Natural killer cell (primary cell): ENCODE measurements at regions not wholly inside any gene's neighbourhood (a gene's known extent, or its start where the extent isn't known, plus 50 kb on each side); places are given as distances from the start of the nearest gene placed in this dataset.
A peak's percentile ranks its signal among the peaks of the same experiment; 100 is the strongest.

Experiments used
- ATAC-seq, 3 donors: fragments of 150-1000 bp in 2 of 3; fragments of 200-7000 bp in 1 of 3; cut with Tn5 transposase; 1 replicate in 1 of 3; 2 replicates in 2 of 3; pipeline ENCODE4 v1.10.0; 2021; ENCODE audit warnings: mild to moderate bottlenecking in 2 of 3, moderate library complexity in 2 of 3
- DNase-seq, 2 donors: peaks; one replicate each; pipeline versions ENCODE4 v3.0.0 to v3.0.0-alpha.2; 2013 to 2021; ENCODE audit warnings: mixed read lengths in 1 of 2
- H3K27ac ChIP-seq: one replicate; pipeline ENCODE4 v1.5.1; 2013; ENCODE audit warnings: mild to moderate bottlenecking, low read length
- H3K27me3 ChIP-seq: one replicate; pipeline ENCODE4 v1.6.1; 2013; ENCODE audit warnings: low read length; ENCODE audit not compliant: control insufficient read depth, insufficient read depth
- H3K36me3 ChIP-seq: one replicate; pipeline ENCODE4 v1.6.1; 2013; ENCODE audit warnings: low read length; ENCODE audit not compliant: control insufficient read depth, insufficient read depth
- H3K4me1 ChIP-seq: one replicate; pipeline ENCODE4 v1.6.1; 2013; ENCODE audit warnings: low read length; ENCODE audit not compliant: control insufficient read depth, insufficient read depth
- H3K4me3 ChIP-seq: one replicate; pipeline ENCODE4 v1.5.1; 2013; ENCODE audit warnings: low read length
- H3K9me3 ChIP-seq: one replicate; pipeline ENCODE4 v1.6.1; 2013; ENCODE audit warnings: low read length; ENCODE audit not compliant: control insufficient read depth, insufficient read depth
- H3K27ac Mint-ChIP-seq, 2 donors: one replicate each; pipeline ENCODE4 v1.8.0; 2022; ENCODE audit warnings: mild to moderate bottlenecking in 2 of 2, mixed read lengths in 2 of 2, moderate library complexity in 1 of 2
- H3K27me3 Mint-ChIP-seq, 2 donors: one replicate each; pipeline ENCODE4 v1.8.0; 2022; ENCODE audit warnings: low read depth in 2 of 2, mixed read lengths in 2 of 2
- H3K36me3 Mint-ChIP-seq: one replicate; pipeline ENCODE4 v1.8.0; 2022; ENCODE audit warnings: mixed read lengths
- H3K4me1 Mint-ChIP-seq, 2 donors: one replicate each; pipeline ENCODE4 v1.8.0; 2022; ENCODE audit warnings: mixed read lengths in 2 of 2
- H3K4me3 Mint-ChIP-seq: one replicate; pipeline ENCODE4 v1.8.0; 2022; ENCODE audit warnings: mild to moderate bottlenecking, moderate library complexity, mixed read lengths
- H3K9me3 Mint-ChIP-seq, 2 donors: one replicate each; pipeline ENCODE4 v1.8.0; 2022; ENCODE audit warnings: mixed read lengths in 2 of 2
- CTCF ChIP-seq: fragments of 200-600 bp; IDR thresholded peaks from one replicate; pipeline ENCODE4 v1.8.0; 2022; ENCODE audit warnings: antibody characterized with exemption
- WGBS: methylation state at CpG from one replicate; pipeline ENCODE4 v1.1.7; 2013; ENCODE audit warnings: missing lambda C conversion rate; ENCODE audit not compliant: insufficient coverage; 5-methylcytosine and 5-hydroxymethylcytosine counted together
- intact Hi-C: fragments of 100-400 bp; cut with micrococcal nuclease; formaldehyde crosslinking; loops from one replicate; pipeline ENCODE4 v1.14.2; 2022

- Histone ChIP-seq H3K36me3 (no peaks in the 10 kb centered on the region), H3K4me3 (no peak overlapping the region), H3K27ac (no peak overlapping the region), H3K27me3 (peaks cover 3% of the 10 kb centered on the region), H3K4me1 (peaks cover 5% of the 10 kb centered on the region), H3K9me3 (no peaks in the 10 kb centered on the region)
- no peak overlapping the region for H3K27ac Mint-ChIP-seq
- H3K9me3 Mint-ChIP-seq, result peaks cover 2 to 8% of the 10 kb centered on the region in 2 donors
- no peak for TF ChIP-seq CTCF
- peaks cover 22 to 57% of the 10 kb centered on the region in 2 donors for H3K27me3 Mint-ChIP-seq
- intact Hi-C loops, result no loop called here
- no peak for DNase-seq
- peaks cover 18% of the 10 kb centered on the region for H3K36me3 Mint-ChIP-seq
- 66% methylated on average over 5 of the region's 5 CpGs for WGBS
- H3K4me3 Mint-ChIP-seq, result no peak overlapping the region
- peak in 1 of 3 donors; percentile 48 for ATAC-seq
- H3K4me1 Mint-ChIP-seq, result peaks cover 5 to 6% of the 10 kb centered on the region in 2 donors
Measured at GRCh38 chr10:78491812-78492211, 458.1 kb downstream of the RPS24 start.

- ATAC-seq (no peak), DNase-seq (no peak)
- peaks cover 18% of the 10 kb centered on the region for H3K36me3 Mint-ChIP-seq
- no peak for TF ChIP-seq CTCF
- no peak overlapping the region for H3K4me3 ChIP-seq
- H3K9me3 Mint-ChIP-seq, result peaks cover 2 to 8% of the 10 kb centered on the region in 2 donors
- no peak overlapping the region for H3K4me3 Mint-ChIP-seq
- peaks cover 19 to 53% of the 10 kb centered on the region in 2 donors for H3K27me3 Mint-ChIP-seq
- H3K27ac ChIP-seq, result no peak overlapping the region
- no peak overlapping the region for H3K27ac Mint-ChIP-seq
- peaks cover 3% of the 10 kb centered on the region for H3K27me3 ChIP-seq
- H3K4me1 ChIP-seq, result peaks cover 5% of the 10 kb centered on the region
- intact Hi-C loops, result no loop called here
- H3K9me3 ChIP-seq, result no peaks in the 10 kb centered on the region
- peaks cover 5 to 6% of the 10 kb centered on the region in 2 donors for H3K4me1 Mint-ChIP-seq
- no peaks in the 10 kb centered on the region for H3K36me3 ChIP-seq
Measured at GRCh38 chr10:78492424-78492823, 458.8 kb downstream of the RPS24 start.

- DNase-seq, result no peak
- ATAC-seq, result no peak
- Mint-ChIP-seq H3K27me3 (peaks cover 23 to 62% of the 10 kb centered on the region in 2 donors), H3K4me3 (no peak overlapping the region), H3K9me3 (peaks cover 2 to 8% of the 10 kb centered on the region in 2 donors), H3K27ac (no peak overlapping the region), H3K4me1 (peaks cover 5 to 6% of the 10 kb centered on the region in 2 donors), H3K36me3 (peaks cover 18% of the 10 kb centered on the region)
- Histone ChIP-seq H3K36me3 (no peaks in the 10 kb centered on the region), H3K27ac (no peak overlapping the region), H3K9me3 (no peaks in the 10 kb centered on the region), H3K4me1 (peaks cover 5% of the 10 kb centered on the region), H3K4me3 (no peak overlapping the region), H3K27me3 (no peaks in the 10 kb centered on the region)
- TF ChIP-seq CTCF, result no peak
- intact Hi-C loops, result no loop called here
Measured at GRCh38 chr10:78494179-78494578, 460.5 kb downstream of the RPS24 start.

- Histone ChIP-seq H3K27ac (no peak overlapping the region), H3K27me3 (no peaks in the 10 kb centered on the region), H3K4me3 (no peak overlapping the region), H3K4me1 (no peaks in the 10 kb centered on the region), H3K9me3 (no peaks in the 10 kb centered on the region), H3K36me3 (no peaks in the 10 kb centered on the region)
- Mint-ChIP-seq H3K27ac (no peak overlapping the region), H3K9me3 (no peaks in the 10 kb centered on the region), H3K27me3 (peaks cover 7 to 26% of the 10 kb centered on the region in 2 donors), H3K36me3 (no peaks in the 10 kb centered on the region), H3K4me3 (no peak overlapping the region), H3K4me1 (no peaks in the 10 kb centered on the region)
- no peak for TF ChIP-seq CTCF
- DNase-seq, result no peak
- WGBS, result 74% methylated on average over 6 of the region's 6 CpGs
- intact Hi-C loops, result no loop called here
- no peak for ATAC-seq
Measured at GRCh38 chr10:78502210-78502936, 468.7 kb downstream of the RPS24 start.
